NCI-H226 (cell line): ENCODE measurements at regions not wholly inside any gene's neighbourhood (a gene's known extent, or its start where the extent isn't known, plus 50 kb on each side); places are given as distances from the start of the nearest gene placed in this dataset.

Experiments
- DNase-seq: peaks from one replicate; pipeline ENCODE4 v3.0.0-alpha.2; 2015

- DNase-seq: no peak
Observed at GRCh38 chr2:123080331-123080730, 944.8 kb upstream of the CNTNAP5 start.

GRCh38 chr2:123085484-123085883 is 939.6 kb upstream of the CNTNAP5 start:
- DNase-seq: no peak

GRCh38 chr2:123086613-123087385 is 938.3 kb upstream of the CNTNAP5 start:
- DNase-seq: no peak

- DNase-seq: no peak
Observed at GRCh38 chr2:123091471-123091870, 933.6 kb upstream of the CNTNAP5 start.

GRCh38 chr2:123093199-123093598 is 931.9 kb upstream of the CNTNAP5 start:
- DNase-seq: no peak

- DNase-seq: no peak
Observed at GRCh38 chr2:123095219-123095835, 929.8 kb upstream of the CNTNAP5 start.

GRCh38 chr2:123098619-123099018 is 926.5 kb upstream of the CNTNAP5 start:
- no peak for DNase-seq

- DNase-seq: no peak
Observed at GRCh38 chr2:123101434-123101833, 923.7 kb upstream of the CNTNAP5 start.

- no peak for DNase-seq
Observed at GRCh38 chr2:123103902-123104301, 921.2 kb upstream of the CNTNAP5 start.

- DNase-seq: no peak
Observed at GRCh38 chr2:123116595-123116994, 908.5 kb upstream of the CNTNAP5 start.

- DNase-seq: no peak
Observed at GRCh38 chr2:123127236-123127635, 897.9 kb upstream of the CNTNAP5 start.

GRCh38 chr2:123128951-123129350 is 896.1 kb upstream of the CNTNAP5 start:
- no peak for DNase-seq

GRCh38 chr2:123136419-123136818 is 888.7 kb upstream of the CNTNAP5 start:
- no peak for DNase-seq

GRCh38 chr2:123144082-123144481 is 881.0 kb upstream of the CNTNAP5 start:
- no peak for DNase-seq

GRCh38 chr2:123153041-123153440 is 872.0 kb upstream of the CNTNAP5 start:
- no peak for DNase-seq

- DNase-seq: no peak
Observed at GRCh38 chr2:123154195-123154594, 870.9 kb upstream of the CNTNAP5 start.

- no peak for DNase-seq
Observed at GRCh38 chr2:123157016-123157415, 868.1 kb upstream of the CNTNAP5 start.

GRCh38 chr2:123162400-123163016 is 862.6 kb upstream of the CNTNAP5 start:
- DNase-seq: no peak

GRCh38 chr2:123163398-123163797 is 861.7 kb upstream of the CNTNAP5 start:
- DNase-seq: no peak

GRCh38 chr2:123164216-123164615 is 860.9 kb upstream of the CNTNAP5 start:
- DNase-seq: no peak

GRCh38 chr2:123165616-123166015 is 859.5 kb upstream of the CNTNAP5 start:
- DNase-seq: no peak

- DNase-seq: no peak
Observed at GRCh38 chr2:123179526-123179925, 845.6 kb upstream of the CNTNAP5 start.

GRCh38 chr2:123195957-123196356 is 829.1 kb upstream of the CNTNAP5 start:
- no peak for DNase-seq

- DNase-seq: no peak
Observed at GRCh38 chr2:123200035-123200434, 825.1 kb upstream of the CNTNAP5 start.
